ENCODE measurements at regions not wholly inside any gene's neighbourhood (a gene's known extent, or its start where the extent isn't known, plus 50 kb on each side); places are given as distances from the start of the nearest gene placed in this dataset.

DNA sequence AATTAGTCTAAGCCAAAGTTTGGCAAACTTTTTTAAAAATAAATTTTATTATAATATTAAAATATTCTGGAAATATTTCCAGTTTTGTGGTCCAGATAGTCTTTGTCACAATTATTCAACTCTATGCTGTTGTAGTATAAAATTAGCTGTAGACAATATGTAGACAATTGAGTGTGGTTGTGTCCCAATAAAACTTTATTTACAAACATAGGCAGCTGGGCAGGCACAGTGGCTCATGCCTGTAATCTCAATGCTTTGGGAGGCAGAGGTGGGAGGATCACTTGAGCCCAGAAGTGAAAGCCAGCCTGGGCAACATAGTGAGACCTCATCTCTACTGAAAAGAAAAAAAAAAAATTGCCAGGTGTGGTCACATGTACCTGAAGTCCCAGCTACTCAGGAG lies 150.5 kb upstream of the EPB41L4A start:
- Histone ChIP-seq H3K27me3 (ENCODE audit: insufficient read depth, low read length) (no peaks in the 10 kb centered on the region), H4K91ac (ENCODE audit: low read depth, low read length) (no peak overlapping the region), H3K79me2 (ENCODE audit: control insufficient read depth, insufficient read depth, low read length, poor library complexity) (no peaks in the 10 kb centered on the region), H2BK5ac (ENCODE audit: low read depth, low read length, poor library complexity) (no peak overlapping the region), H3K4me2 (ENCODE audit: low read length) (no peak overlapping the region), H3K27ac (ENCODE audit: low read depth, low read length) (no peak overlapping the region), H2BK120ac (ENCODE audit: insufficient read depth, low read length, poor library complexity) (no peak overlapping the region), H2BK12ac (ENCODE audit: low read length) (no peak overlapping the region), H3K14ac (ENCODE audit: low read length) (no peak overlapping the region), H3K79me1 (ENCODE audit: low read length) (no peaks in the 10 kb centered on the region), H3K9me3 (ENCODE audit: insufficient read depth, low read depth, low read length) (no peaks in the 10 kb centered on the region), H4K8ac (ENCODE audit: low read depth, low read length) (no peak overlapping the region), H3K36me3 (ENCODE audit: control insufficient read depth in 1 of 2, insufficient read depth in 2 of 2, low read length in 2 of 2) (no peaks in the 10 kb centered on the region), H3K4ac (ENCODE audit: low read depth, low read length) (no peak overlapping the region), H3K4me3 (ENCODE audit: low read depth, low read length) (no peak overlapping the region), H4K12ac (ENCODE audit: low read depth, low read length) (no peak overlapping the region), H2AK5ac (ENCODE audit: low read length) (no peak overlapping the region), H3K4me1 (ENCODE audit: control insufficient read depth in 1 of 2, insufficient read depth in 2 of 2, low read length in 2 of 2) (no peaks in the 10 kb centered on the region), H2AFZ (ENCODE audit: insufficient read depth, low read length, poor library complexity) (no peak overlapping the region), H3K23ac (ENCODE audit: low read length) (no peak overlapping the region), H3K18ac (ENCODE audit: low read length) (no peak overlapping the region), H3K9ac (ENCODE audit: low read length) (no peak overlapping the region)
- no peak for DNase-seq

- Histone ChIP-seq H3K4ac (ENCODE audit: low read depth, low read length) (no peak overlapping the region), H2AK5ac (ENCODE audit: low read length) (no peak overlapping the region)
These were observed 151.8 kb upstream of the EPB41L4A start for GRCh38 chr5:112570708-112571444.

DNA sequence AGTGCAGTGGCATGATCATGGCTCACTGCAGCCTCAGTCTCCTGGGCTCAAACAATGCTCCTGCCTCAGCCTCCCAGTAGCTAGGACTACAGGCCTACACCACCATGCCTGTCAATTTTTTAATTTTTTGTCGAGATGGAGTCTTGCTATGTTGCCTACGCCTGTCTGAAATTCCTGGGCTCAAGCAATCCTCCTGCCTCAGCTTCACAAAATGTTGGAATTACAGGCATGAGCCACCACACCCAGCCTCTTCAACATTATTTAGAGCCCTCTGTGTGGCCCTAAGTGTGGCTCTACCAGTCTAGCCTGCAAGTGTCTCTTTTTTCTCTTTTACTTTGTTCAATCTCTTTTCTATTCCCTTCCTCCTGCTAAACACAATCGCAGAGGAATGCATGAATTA lies 154.4 kb upstream of the EPB41L4A start:
- H2BK5ac ChIP-seq (ENCODE audit: low read depth, low read length, poor library complexity), result no peak overlapping the region
- no peak overlapping the region for H3K9ac ChIP-seq (ENCODE audit: low read length)
- no peak overlapping the region for H2AK5ac ChIP-seq (ENCODE audit: low read length)
- H3K9me3 ChIP-seq (ENCODE audit: insufficient read depth, low read depth, low read length), result no peaks in the 10 kb centered on the region
- H3K18ac ChIP-seq (ENCODE audit: low read length), result no peak overlapping the region
- H3K27me3 ChIP-seq (ENCODE audit: insufficient read depth, low read length), result no peaks in the 10 kb centered on the region
- no peak overlapping the region for H2BK120ac ChIP-seq (ENCODE audit: insufficient read depth, low read length, poor library complexity)
- no peak overlapping the region for H4K8ac ChIP-seq (ENCODE audit: low read depth, low read length)
- no peak overlapping the region for H3K4me2 ChIP-seq (ENCODE audit: low read length)
- no peaks in the 10 kb centered on the region for H3K79me2 ChIP-seq (ENCODE audit: control insufficient read depth, insufficient read depth, low read length, poor library complexity)
- H4K91ac ChIP-seq (ENCODE audit: low read depth, low read length), result no peak overlapping the region
- WGBS (ENCODE audit: extremely low coverage, insufficient coverage, insufficient read length), result no CpG with 5 or more reads among the region's 3 CpGs
- H4K12ac ChIP-seq (ENCODE audit: low read depth, low read length), result no peak overlapping the region
- H3K23ac ChIP-seq (ENCODE audit: low read length), result no peak overlapping the region
- no peak overlapping the region for H3K4ac ChIP-seq (ENCODE audit: low read depth, low read length)
- H3K79me1 ChIP-seq (ENCODE audit: low read length), result no peaks in the 10 kb centered on the region
- H2BK12ac ChIP-seq (ENCODE audit: low read length), result no peak overlapping the region
- peaks cover 0 to 1% of the 10 kb centered on the region in 2 experiments for H3K4me1 ChIP-seq (ENCODE audit: control insufficient read depth in 1 of 2, insufficient read depth in 2 of 2, low read length in 2 of 2)
- no peak overlapping the region for H2AFZ ChIP-seq (ENCODE audit: insufficient read depth, low read length, poor library complexity)
- no peak overlapping the region for H3K4me3 ChIP-seq (ENCODE audit: low read depth, low read length)
- no peak overlapping the region for H3K27ac ChIP-seq (ENCODE audit: low read depth, low read length)
- H3K36me3 ChIP-seq (ENCODE audit: control insufficient read depth in 1 of 2, insufficient read depth in 2 of 2, low read length in 2 of 2), result no peaks in the 10 kb centered on the region
- peak; percentile 59 to 84 for DNase-seq
- no peak overlapping the region for H3K14ac ChIP-seq (ENCODE audit: low read length)

More at GRCh38 chr5:112570708-112571444, 151.8 kb upstream of the EPB41L4A start:
- H4K91ac ChIP-seq (ENCODE audit: low read depth, low read length), result no peak overlapping the region
- no peaks in the 10 kb centered on the region for H3K36me3 ChIP-seq (ENCODE audit: control insufficient read depth in 1 of 2, insufficient read depth in 2 of 2, low read length in 2 of 2)
- H2BK120ac ChIP-seq (ENCODE audit: insufficient read depth, low read length, poor library complexity), result no peak overlapping the region
- no CpG with 5 or more reads among the region's 4 CpGs for WGBS (ENCODE audit: extremely low coverage, insufficient coverage, insufficient read length)
- no peak overlapping the region for H3K23ac ChIP-seq (ENCODE audit: low read length)
- H2BK12ac ChIP-seq (ENCODE audit: low read length), result no peak overlapping the region
- H3K14ac ChIP-seq (ENCODE audit: low read length), result no peak overlapping the region
- H3K4me1 ChIP-seq (ENCODE audit: control insufficient read depth in 1 of 2, insufficient read depth in 2 of 2, low read length in 2 of 2), result no peaks in the 10 kb centered on the region
- no peak overlapping the region for H3K27ac ChIP-seq (ENCODE audit: low read depth, low read length)
- H2BK5ac ChIP-seq (ENCODE audit: low read depth, low read length, poor library complexity), result no peak overlapping the region
- H4K12ac ChIP-seq (ENCODE audit: low read depth, low read length), result no peak overlapping the region
- H3K9ac ChIP-seq (ENCODE audit: low read length), result no peak overlapping the region
- no peak overlapping the region for H2AFZ ChIP-seq (ENCODE audit: insufficient read depth, low read length, poor library complexity)
- H3K27me3 ChIP-seq (ENCODE audit: insufficient read depth, low read length), result no peaks in the 10 kb centered on the region
- H3K4me3 ChIP-seq (ENCODE audit: low read depth, low read length), result no peak overlapping the region
- no peaks in the 10 kb centered on the region for H3K79me2 ChIP-seq (ENCODE audit: control insufficient read depth, insufficient read depth, low read length, poor library complexity)
- H3K9me3 ChIP-seq (ENCODE audit: insufficient read depth, low read depth, low read length), result no peaks in the 10 kb centered on the region
- DNase-seq, result no peak
- H3K18ac ChIP-seq (ENCODE audit: low read length), result no peak overlapping the region
- no peak overlapping the region for H3K4me2 ChIP-seq (ENCODE audit: low read length)
- no peak overlapping the region for H4K8ac ChIP-seq (ENCODE audit: low read depth, low read length)
- H3K79me1 ChIP-seq (ENCODE audit: low read length), result no peaks in the 10 kb centered on the region

DNA sequence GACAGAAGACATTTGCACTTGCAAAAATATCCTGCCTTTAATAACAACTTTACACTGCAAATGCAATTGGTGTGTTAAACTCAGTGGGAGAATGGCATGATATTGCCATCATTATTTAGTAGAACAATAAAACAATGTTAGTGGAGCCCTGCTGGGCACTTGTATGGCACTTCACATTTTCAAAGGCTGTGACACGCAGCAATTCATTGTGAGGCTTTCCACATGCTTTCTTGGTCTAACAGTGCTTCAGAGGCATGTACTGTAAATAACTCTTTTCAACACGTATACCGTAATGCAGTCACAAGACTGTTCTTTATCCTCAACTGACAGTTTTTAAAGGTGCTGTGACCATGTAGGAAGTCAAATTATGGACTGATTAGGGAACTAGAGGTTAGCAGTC lies 155.5 kb upstream of the EPB41L4A start:
- H3K79me2 ChIP-seq (ENCODE audit: control insufficient read depth, insufficient read depth, low read length, poor library complexity), result no peaks in the 10 kb centered on the region
- WGBS (ENCODE audit: extremely low coverage, insufficient coverage, insufficient read length), result no CpG with 5 or more reads among the region's 3 CpGs
- no peak overlapping the region for H3K18ac ChIP-seq (ENCODE audit: low read length)
- no peak overlapping the region for H3K14ac ChIP-seq (ENCODE audit: low read length)
- H3K79me1 ChIP-seq (ENCODE audit: low read length), result no peaks in the 10 kb centered on the region
- H2BK5ac ChIP-seq (ENCODE audit: low read depth, low read length, poor library complexity), result no peak overlapping the region
- no peak overlapping the region for H3K9ac ChIP-seq (ENCODE audit: low read length)
- no peaks in the 10 kb centered on the region for H3K9me3 ChIP-seq (ENCODE audit: insufficient read depth, low read depth, low read length)
- H3K4me1 ChIP-seq (ENCODE audit: control insufficient read depth in 1 of 2, insufficient read depth in 2 of 2, low read length in 2 of 2), result peaks cover 0 to 1% of the 10 kb centered on the region in 2 experiments
- H3K4me2 ChIP-seq (ENCODE audit: low read length), result no peak overlapping the region
- H3K4me3 ChIP-seq (ENCODE audit: low read depth, low read length), result no peak overlapping the region
- H3K4ac ChIP-seq (ENCODE audit: low read depth, low read length), result no peak overlapping the region
- no peak overlapping the region for H4K91ac ChIP-seq (ENCODE audit: low read depth, low read length)
- no peaks in the 10 kb centered on the region for H3K27me3 ChIP-seq (ENCODE audit: insufficient read depth, low read length)
- no peak for DNase-seq
- no peak overlapping the region for H2AK5ac ChIP-seq (ENCODE audit: low read length)
- H3K27ac ChIP-seq (ENCODE audit: low read depth, low read length), result no peak overlapping the region
- no peaks in the 10 kb centered on the region for H3K36me3 ChIP-seq (ENCODE audit: control insufficient read depth in 1 of 2, insufficient read depth in 2 of 2, low read length in 2 of 2)
- H4K12ac ChIP-seq (ENCODE audit: low read depth, low read length), result no peak overlapping the region
- H2BK120ac ChIP-seq (ENCODE audit: insufficient read depth, low read length, poor library complexity), result no peak overlapping the region
- no peak overlapping the region for H2BK12ac ChIP-seq (ENCODE audit: low read length)
- no peak overlapping the region for H2AFZ ChIP-seq (ENCODE audit: insufficient read depth, low read length, poor library complexity)
- no peak overlapping the region for H3K23ac ChIP-seq (ENCODE audit: low read length)
- H4K8ac ChIP-seq (ENCODE audit: low read depth, low read length), result no peak overlapping the region
